ENCODE measurements at regions not wholly inside any gene's neighbourhood (a gene's known extent, or its start where the extent isn't known, plus 50 kb on each side); places are given as distances from the start of the nearest gene placed in this dataset.

DNA sequence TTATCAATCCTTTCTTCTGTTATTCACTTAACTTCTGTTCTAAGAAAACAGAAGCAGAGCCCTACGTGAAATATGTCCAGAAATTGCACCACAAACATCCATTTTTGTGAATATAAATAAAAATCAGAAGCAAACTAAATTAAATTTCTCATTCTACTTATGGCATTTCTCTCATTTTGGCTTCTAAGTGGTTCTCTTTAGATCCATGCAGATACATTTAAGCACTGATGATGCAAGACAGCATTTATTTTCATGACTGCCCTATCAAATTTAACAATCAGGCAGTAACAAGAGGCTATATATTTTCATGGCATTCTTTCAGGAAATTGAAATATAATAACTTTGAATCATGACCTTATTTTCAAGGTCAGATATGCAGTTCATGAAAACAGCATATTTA lies 1049.6 kb downstream of the GRM8 start:
- 55% methylated on average over 1 of the region's 1 CpG for WGBS
- Histone ChIP-seq H3K4me3 (ENCODE audit: low read length in 2 of 2) (no peak overlapping the region), H3K36me3 (ENCODE audit: control insufficient read depth in 2 of 2, insufficient read depth in 2 of 2, low read length in 1 of 2) (no peaks in the 10 kb centered on the region), H3K4me1 (ENCODE audit: control insufficient read depth in 2 of 2, insufficient read depth in 2 of 2, low read length in 2 of 2) (no peaks in the 10 kb centered on the region), H3K27me3 (ENCODE audit: control insufficient read depth in 2 of 2, insufficient read depth in 1 of 2, low read length in 1 of 2) (no peaks in the 10 kb centered on the region), H3K9me3 (ENCODE audit: control insufficient read depth in 2 of 2, insufficient read depth in 1 of 2, low read length in 1 of 2) (no peaks in the 10 kb centered on the region), H3K27ac (ENCODE audit: low read depth in 1 of 2, low read length in 1 of 2) (no peak overlapping the region)
- DNase-seq (ENCODE audit: low read depth in 6 of 9, low spot score in 9 of 9) = no peak

DNA sequence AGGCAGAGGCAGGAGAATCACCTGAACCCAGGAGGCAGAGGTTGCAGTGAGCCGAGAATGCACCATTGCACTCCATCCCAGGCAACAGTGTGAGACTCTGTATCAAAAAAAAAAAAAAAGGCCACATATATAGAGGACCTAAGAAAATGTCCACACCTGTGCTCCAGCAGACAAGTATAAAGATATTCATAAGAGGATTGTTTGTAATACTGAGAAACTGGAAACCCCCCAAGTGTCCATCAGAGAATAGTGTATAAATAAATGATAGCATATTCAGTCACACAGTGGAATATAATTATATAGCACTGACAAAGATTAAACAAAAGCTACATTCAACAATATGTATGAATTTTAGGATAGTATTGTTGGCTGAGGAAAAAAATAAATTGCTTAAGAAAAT lies 1050.6 kb downstream of the GRM8 start:
- Histone ChIP-seq H3K36me3 (ENCODE audit: control insufficient read depth in 2 of 2, insufficient read depth in 2 of 2, low read length in 1 of 2) (no peaks in the 10 kb centered on the region), H3K4me1 (ENCODE audit: control insufficient read depth in 2 of 2, insufficient read depth in 2 of 2, low read length in 2 of 2) (no peaks in the 10 kb centered on the region), H3K9me3 (ENCODE audit: control insufficient read depth in 2 of 2, insufficient read depth in 1 of 2, low read length in 1 of 2) (no peaks in the 10 kb centered on the region), H3K27me3 (ENCODE audit: control insufficient read depth in 2 of 2, insufficient read depth in 1 of 2, low read length in 1 of 2) (no peaks in the 10 kb centered on the region), H3K27ac (ENCODE audit: low read depth in 1 of 2, low read length in 1 of 2) (no peak overlapping the region), H3K4me3 (ENCODE audit: low read length in 2 of 2) (no peak overlapping the region)
- no peak for DNase-seq (ENCODE audit: low read depth in 6 of 9, low spot score in 9 of 9)
- WGBS = 86% methylated on average over 1 of the region's 1 CpG

DNA sequence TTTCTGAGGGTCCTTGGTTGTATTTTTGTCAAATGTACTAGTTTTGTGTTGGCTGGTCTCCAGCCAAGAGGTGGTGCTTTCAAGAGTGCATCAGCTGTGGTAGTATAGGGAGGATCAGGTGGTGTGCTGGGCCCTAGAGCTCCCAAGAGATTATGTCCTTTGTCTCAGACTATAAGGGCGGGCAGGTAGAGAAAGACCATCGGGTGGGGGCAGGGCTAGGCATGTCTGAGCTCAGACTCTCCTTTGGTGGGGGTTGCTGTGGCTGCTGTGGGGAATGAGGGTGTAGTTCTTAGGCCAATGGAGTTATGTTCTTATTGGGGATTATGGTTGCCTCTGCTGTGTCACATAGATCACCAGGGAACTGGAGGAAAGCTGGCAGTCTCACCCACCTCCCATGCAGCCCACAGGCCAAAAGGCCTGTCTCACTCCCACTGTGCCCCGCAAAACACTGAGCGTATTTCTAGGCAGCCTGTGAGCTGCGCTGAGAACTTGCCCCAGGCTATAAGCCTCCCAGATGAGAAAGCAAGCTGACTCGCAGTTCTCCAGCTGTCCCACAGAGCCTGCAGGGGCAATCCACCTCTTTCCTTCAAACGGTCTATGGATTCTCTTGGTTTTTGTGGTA lies 1066.7 kb downstream of the GRM8 start:
- H3K27me3 ChIP-seq (ENCODE audit: control insufficient read depth in 2 of 2, insufficient read depth in 1 of 2, low read length in 1 of 2) = no peaks in the 10 kb centered on the region
- no peaks in the 10 kb centered on the region for H3K36me3 ChIP-seq (ENCODE audit: control insufficient read depth in 2 of 2, insufficient read depth in 2 of 2, low read length in 1 of 2)
- no peak overlapping the region for H3K4me3 ChIP-seq (ENCODE audit: low read length in 2 of 2)
- no peak overlapping the region for H3K27ac ChIP-seq (ENCODE audit: low read depth in 1 of 2, low read length in 1 of 2)
- H3K4me1 ChIP-seq (ENCODE audit: control insufficient read depth in 2 of 2, insufficient read depth in 2 of 2, low read length in 2 of 2) = no peaks in the 10 kb centered on the region
- peaks cover 0 to 6% of the 10 kb centered on the region in 2 donors for H3K9me3 ChIP-seq (ENCODE audit: control insufficient read depth in 2 of 2, insufficient read depth in 1 of 2, low read length in 1 of 2)
- DNase-seq (ENCODE audit: low read depth in 6 of 9, low spot score in 9 of 9) = no peak
- 71% methylated on average over 7 of the region's 7 CpGs for WGBS

DNA sequence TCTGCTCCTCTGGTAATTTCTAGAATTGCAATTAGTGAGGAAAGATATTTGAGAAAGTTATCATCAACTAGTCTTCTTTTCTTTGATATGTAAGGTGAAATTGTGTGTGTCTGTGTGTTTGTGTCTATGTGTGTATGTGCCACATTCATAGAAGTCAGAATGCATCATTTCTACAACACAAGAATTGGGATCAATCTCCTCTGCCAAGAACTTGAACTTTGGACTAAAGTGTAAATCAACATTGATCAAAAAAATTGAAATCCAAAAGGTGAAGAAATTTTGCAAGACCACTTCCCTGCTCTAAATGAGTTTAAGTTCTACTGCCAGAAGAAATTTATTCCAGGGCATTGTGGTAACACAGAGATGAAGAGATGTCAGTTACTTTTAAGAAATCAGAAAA lies 1072.8 kb downstream of the GRM8 start:
- H3K36me3 ChIP-seq (ENCODE audit: control insufficient read depth in 2 of 2, insufficient read depth in 2 of 2, low read length in 1 of 2) = no peaks in the 10 kb centered on the region
- no peaks in the 10 kb centered on the region for H3K4me1 ChIP-seq (ENCODE audit: control insufficient read depth in 2 of 2, insufficient read depth in 2 of 2, low read length in 2 of 2)
- H3K27me3 ChIP-seq (ENCODE audit: control insufficient read depth in 2 of 2, insufficient read depth in 1 of 2, low read length in 1 of 2) = no peaks in the 10 kb centered on the region
- H3K27ac ChIP-seq (ENCODE audit: low read depth in 1 of 2, low read length in 1 of 2) = no peak overlapping the region
- DNase-seq (ENCODE audit: low read depth in 6 of 9, low spot score in 9 of 9) = no peak
- H3K9me3 ChIP-seq (ENCODE audit: control insufficient read depth in 2 of 2, insufficient read depth in 1 of 2, low read length in 1 of 2) = peaks cover 0 to 6% of the 10 kb centered on the region in 2 donors
- H3K4me3 ChIP-seq (ENCODE audit: low read length in 2 of 2) = no peak overlapping the region

DNA sequence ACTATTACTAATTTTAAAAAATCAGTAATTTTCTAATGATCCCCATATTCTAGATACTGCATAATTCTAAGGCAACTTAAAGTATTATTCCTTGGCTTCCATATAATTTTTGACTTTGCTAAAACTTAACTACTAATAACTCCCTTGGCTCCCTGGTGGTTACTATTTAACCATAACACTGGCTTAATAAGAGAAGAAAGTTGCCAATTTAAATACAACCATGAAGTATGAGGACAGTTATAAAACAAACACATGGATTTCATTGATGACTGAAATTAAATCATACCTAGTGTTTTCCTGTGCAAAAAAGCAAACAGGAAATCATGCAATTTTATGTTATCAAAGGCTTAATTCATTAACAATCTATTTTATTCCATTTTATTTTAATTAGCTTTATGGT lies 1073.9 kb downstream of the GRM8 start:
- Histone ChIP-seq H3K27ac (ENCODE audit: low read depth in 1 of 2, low read length in 1 of 2) (no peak overlapping the region), H3K9me3 (ENCODE audit: control insufficient read depth in 2 of 2, insufficient read depth in 1 of 2, low read length in 1 of 2) (peaks cover 0 to 7% of the 10 kb centered on the region in 2 donors), H3K36me3 (ENCODE audit: control insufficient read depth in 2 of 2, insufficient read depth in 2 of 2, low read length in 1 of 2) (no peaks in the 10 kb centered on the region), H3K27me3 (ENCODE audit: control insufficient read depth in 2 of 2, insufficient read depth in 1 of 2, low read length in 1 of 2) (no peaks in the 10 kb centered on the region), H3K4me1 (ENCODE audit: control insufficient read depth in 2 of 2, insufficient read depth in 2 of 2, low read length in 2 of 2) (no peaks in the 10 kb centered on the region), H3K4me3 (ENCODE audit: low read length in 2 of 2) (no peak overlapping the region)
- DNase-seq (ENCODE audit: low read depth in 6 of 9, low spot score in 9 of 9) = no peak

DNA sequence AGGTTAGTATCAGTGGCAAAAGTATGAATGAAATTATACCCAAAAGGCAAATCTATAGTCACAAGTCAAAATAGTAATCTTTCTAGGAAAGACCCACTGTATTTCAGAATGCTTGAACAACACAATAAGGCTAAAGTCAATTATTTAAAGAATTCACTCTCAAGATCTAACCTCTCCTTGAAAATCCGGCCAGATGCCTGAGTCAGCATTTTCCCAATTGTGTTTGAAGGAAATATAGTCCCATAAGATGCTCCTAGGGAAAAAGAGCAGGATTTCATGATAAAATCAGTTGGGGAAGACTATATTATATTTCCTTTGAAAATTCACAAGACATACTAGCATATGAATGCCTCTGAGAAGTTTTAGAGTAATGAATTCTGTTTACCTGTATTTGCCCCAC lies 1075.0 kb downstream of the GRM8 start:
- H3K4me3 ChIP-seq (ENCODE audit: low read length in 2 of 2) = no peak overlapping the region
- no peak for DNase-seq (ENCODE audit: low read depth in 6 of 9, low spot score in 9 of 9)
- WGBS = 78% methylated on average over 1 of the region's 1 CpG
- no peaks in the 10 kb centered on the region for H3K36me3 ChIP-seq (ENCODE audit: control insufficient read depth in 2 of 2, insufficient read depth in 2 of 2, low read length in 1 of 2)
- no peak overlapping the region for H3K27ac ChIP-seq (ENCODE audit: low read depth in 1 of 2, low read length in 1 of 2)
- H3K9me3 ChIP-seq (ENCODE audit: control insufficient read depth in 2 of 2, insufficient read depth in 1 of 2, low read length in 1 of 2) = peaks cover 0 to 7% of the 10 kb centered on the region in 2 donors
- H3K4me1 ChIP-seq (ENCODE audit: control insufficient read depth in 2 of 2, insufficient read depth in 2 of 2, low read length in 2 of 2) = no peaks in the 10 kb centered on the region
- no peaks in the 10 kb centered on the region for H3K27me3 ChIP-seq (ENCODE audit: control insufficient read depth in 2 of 2, insufficient read depth in 1 of 2, low read length in 1 of 2)

DNA sequence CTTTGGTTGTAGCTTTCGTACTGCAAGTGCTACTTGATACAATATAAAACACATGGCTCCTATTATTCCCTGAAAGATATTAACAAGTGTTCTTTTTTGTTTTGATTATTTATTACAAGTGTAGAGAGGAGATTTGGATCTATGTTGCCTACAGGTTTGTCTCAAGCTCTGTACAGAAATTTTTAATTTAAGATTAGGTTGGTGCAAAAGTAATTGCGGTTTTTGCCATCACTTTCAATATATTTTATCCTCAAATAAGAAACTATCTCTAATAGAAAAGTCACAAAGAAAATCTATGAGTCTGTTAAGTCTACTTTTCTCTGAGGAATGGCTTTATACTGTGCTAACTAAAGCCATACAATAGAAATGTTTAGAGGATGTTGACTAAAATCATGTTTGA lies 1086.1 kb downstream of the GRM8 start:
- Histone ChIP-seq H3K9me3 (ENCODE audit: control insufficient read depth in 2 of 2, insufficient read depth in 1 of 2, low read length in 1 of 2) (no peaks in the 10 kb centered on the region), H3K27ac (ENCODE audit: low read depth in 1 of 2, low read length in 1 of 2) (no peak overlapping the region), H3K4me1 (ENCODE audit: control insufficient read depth in 2 of 2, insufficient read depth in 2 of 2, low read length in 2 of 2) (no peaks in the 10 kb centered on the region), H3K4me3 (ENCODE audit: low read length in 2 of 2) (no peak overlapping the region), H3K27me3 (ENCODE audit: control insufficient read depth in 2 of 2, insufficient read depth in 1 of 2, low read length in 1 of 2) (no peaks in the 10 kb centered on the region), H3K36me3 (ENCODE audit: control insufficient read depth in 2 of 2, insufficient read depth in 2 of 2, low read length in 1 of 2) (no peaks in the 10 kb centered on the region)
- 90% methylated on average over 2 of the region's 2 CpGs for WGBS
- DNase-seq (ENCODE audit: low read depth in 6 of 9, low spot score in 9 of 9) = no peak

DNA sequence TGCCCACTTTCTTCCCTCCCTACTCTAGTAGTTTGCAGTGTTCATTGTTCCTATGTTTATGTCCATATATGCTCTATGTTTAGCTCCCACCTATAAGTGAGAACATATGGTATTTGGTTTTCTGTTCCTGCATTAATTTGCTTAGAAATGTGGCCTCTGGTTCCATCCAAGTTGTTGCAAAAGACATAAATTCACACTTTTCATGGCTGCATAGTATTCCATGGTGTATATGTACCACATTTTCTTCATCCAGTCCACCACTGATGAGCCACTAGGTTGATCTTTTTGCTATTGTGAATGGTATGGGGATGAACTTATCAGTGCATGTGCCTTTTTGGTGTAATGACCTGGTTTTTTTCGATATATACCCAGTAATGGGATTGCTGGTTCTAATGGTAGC lies 1089.1 kb downstream of the GRM8 start:
- Histone ChIP-seq H3K9me3 (ENCODE audit: control insufficient read depth in 2 of 2, insufficient read depth in 1 of 2, low read length in 1 of 2) (no peaks in the 10 kb centered on the region), H3K27ac (ENCODE audit: low read depth in 1 of 2, low read length in 1 of 2) (no peak overlapping the region), H3K4me1 (ENCODE audit: control insufficient read depth in 2 of 2, insufficient read depth in 2 of 2, low read length in 2 of 2) (no peaks in the 10 kb centered on the region), H3K36me3 (ENCODE audit: control insufficient read depth in 2 of 2, insufficient read depth in 2 of 2, low read length in 1 of 2) (no peaks in the 10 kb centered on the region), H3K4me3 (ENCODE audit: low read length in 2 of 2) (no peak overlapping the region), H3K27me3 (ENCODE audit: control insufficient read depth in 2 of 2, insufficient read depth in 1 of 2, low read length in 1 of 2) (no peaks in the 10 kb centered on the region)
- DNase-seq (ENCODE audit: low read depth in 6 of 9, low spot score in 9 of 9) = no peak
- 64% methylated on average over 1 of the region's 1 CpG for WGBS

DNA sequence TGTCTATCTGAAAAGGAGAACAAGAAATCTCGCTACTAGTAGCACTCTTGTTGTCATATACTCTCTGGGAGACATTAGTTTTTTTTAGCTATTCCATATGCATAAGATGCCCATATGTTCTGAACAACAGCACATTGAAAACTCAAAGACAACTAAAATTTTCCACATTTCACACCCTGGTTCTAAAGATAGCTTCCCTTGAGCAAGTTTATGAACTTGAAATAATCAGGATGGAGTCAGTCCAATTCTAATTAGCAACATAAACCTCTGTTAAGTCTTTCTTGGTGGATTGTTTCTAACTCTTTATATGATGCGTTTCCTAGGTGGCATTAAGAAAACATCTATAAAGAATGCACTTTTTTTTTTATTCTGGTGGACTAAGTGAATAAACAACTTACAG lies 1095.3 kb downstream of the GRM8 start:
- no peaks in the 10 kb centered on the region for H3K4me1 ChIP-seq (ENCODE audit: control insufficient read depth in 2 of 2, insufficient read depth in 2 of 2, low read length in 2 of 2)
- 88% methylated on average over 2 of the region's 2 CpGs for WGBS
- H3K27ac ChIP-seq (ENCODE audit: low read depth in 1 of 2, low read length in 1 of 2) = no peak overlapping the region
- DNase-seq (ENCODE audit: low read depth in 6 of 9, low spot score in 9 of 9) = no peak
- no peaks in the 10 kb centered on the region for H3K36me3 ChIP-seq (ENCODE audit: control insufficient read depth in 2 of 2, insufficient read depth in 2 of 2, low read length in 1 of 2)
- H3K27me3 ChIP-seq (ENCODE audit: control insufficient read depth in 2 of 2, insufficient read depth in 1 of 2, low read length in 1 of 2) = no peaks in the 10 kb centered on the region
- no peaks in the 10 kb centered on the region for H3K9me3 ChIP-seq (ENCODE audit: control insufficient read depth in 2 of 2, insufficient read depth in 1 of 2, low read length in 1 of 2)
- H3K4me3 ChIP-seq (ENCODE audit: low read length in 2 of 2) = no peak overlapping the region

All from thymus (tissue), 11 donors.